ENCODE measurements at regions not wholly inside any gene's neighbourhood (a gene's known extent, or its start where the extent isn't known, plus 50 kb on each side); places are given as distances from the start of the nearest gene placed in this dataset.

GRCh38 chr9:107644733-107645463 lies 155.3 kb upstream of the KLF4 start:
- Histone ChIP-seq H3K36me3 (no peaks in the 10 kb centered on the region), H3K4me3 (no peak overlapping the region), H3K27me3 (no peaks in the 10 kb centered on the region), H3K9me3 (no peaks in the 10 kb centered on the region)
- no peak for DNase-seq

- no peaks in the 10 kb centered on the region for H3K36me3 ChIP-seq
- no peaks in the 10 kb centered on the region for H3K27me3 ChIP-seq
- H3K9me3 ChIP-seq = no peaks in the 10 kb centered on the region
- DNase-seq = no peak
- no peak overlapping the region for H3K4me3 ChIP-seq
Observed at GRCh38 chr9:107639426-107639825, 149.9 kb upstream of the KLF4 start.

GRCh38 chr9:107638521-107639310 lies 149.1 kb upstream of the KLF4 start:
- Histone ChIP-seq H3K27me3 (no peaks in the 10 kb centered on the region), H3K4me3 (peak overlapping the region; percentile 39), H3K36me3 (no peaks in the 10 kb centered on the region), H3K9me3 (no peaks in the 10 kb centered on the region)
- peak; percentile 24 for DNase-seq

- H3K4me3 ChIP-seq = peak overlapping the region; percentile 39
- DNase-seq = peak; percentile 85
Observed at GRCh38 chr9:107637421-107638420, 148.2 kb upstream of the KLF4 start.

GRCh38 chr9:107636571-107637381 lies 147.2 kb upstream of the KLF4 start:
- H3K27me3 ChIP-seq = no peaks in the 10 kb centered on the region
- no peaks in the 10 kb centered on the region for H3K36me3 ChIP-seq
- H3K4me3 ChIP-seq = no peak overlapping the region
- no peaks in the 10 kb centered on the region for H3K9me3 ChIP-seq
- DNase-seq = no peak

More at GRCh38 chr9:107637421-107638420, 148.2 kb upstream of the KLF4 start:
- Histone ChIP-seq H3K36me3 (no peaks in the 10 kb centered on the region), H3K9me3 (no peaks in the 10 kb centered on the region), H3K27me3 (no peaks in the 10 kb centered on the region)

- Histone ChIP-seq H3K4me3 (no peak overlapping the region), H3K36me3 (no peaks in the 10 kb centered on the region), H3K27me3 (no peaks in the 10 kb centered on the region), H3K9me3 (no peaks in the 10 kb centered on the region)
- no peak for DNase-seq
Observed at GRCh38 chr9:107635803-107636174, 146.2 kb upstream of the KLF4 start.

- Histone ChIP-seq H3K9me3 (no peaks in the 10 kb centered on the region), H3K27me3 (no peaks in the 10 kb centered on the region), H3K36me3 (no peaks in the 10 kb centered on the region), H3K4me3 (no peak overlapping the region)
- DNase-seq = no peak
Observed at GRCh38 chr9:107635101-107635802, 145.7 kb upstream of the KLF4 start.

- no peaks in the 10 kb centered on the region for H3K27me3 ChIP-seq
- H3K36me3 ChIP-seq = no peaks in the 10 kb centered on the region
- no peak overlapping the region for H3K4me3 ChIP-seq
- no peak for DNase-seq
- no peaks in the 10 kb centered on the region for H3K9me3 ChIP-seq
Observed at GRCh38 chr9:107633406-107633805, 143.8 kb upstream of the KLF4 start.

GRCh38 chr9:107632661-107633060 lies 143.1 kb upstream of the KLF4 start:
- DNase-seq = no peak
- Histone ChIP-seq H3K36me3 (no peaks in the 10 kb centered on the region), H3K4me3 (no peak overlapping the region), H3K9me3 (no peaks in the 10 kb centered on the region), H3K27me3 (no peaks in the 10 kb centered on the region)

GRCh38 chr9:107632216-107632615 lies 142.6 kb upstream of the KLF4 start:
- Histone ChIP-seq H3K9me3 (no peaks in the 10 kb centered on the region), H3K4me3 (no peak overlapping the region), H3K36me3 (no peaks in the 10 kb centered on the region), H3K27me3 (no peaks in the 10 kb centered on the region)
- no peak for DNase-seq

GRCh38 chr9:107631788-107632187 lies 142.2 kb upstream of the KLF4 start:
- Histone ChIP-seq H3K9me3 (no peaks in the 10 kb centered on the region), H3K4me3 (no peak overlapping the region), H3K27me3 (no peaks in the 10 kb centered on the region), H3K36me3 (no peaks in the 10 kb centered on the region)
- no peak for DNase-seq

- Histone ChIP-seq H3K27me3 (no peaks in the 10 kb centered on the region), H3K9me3 (no peaks in the 10 kb centered on the region), H3K36me3 (no peaks in the 10 kb centered on the region), H3K4me3 (no peak overlapping the region)
- DNase-seq = no peak
Observed at GRCh38 chr9:107630156-107630555, 140.6 kb upstream of the KLF4 start.

GRCh38 chr9:107628444-107628843 lies 138.9 kb upstream of the KLF4 start:
- no peak for DNase-seq
- no peaks in the 10 kb centered on the region for H3K36me3 ChIP-seq
- H3K4me3 ChIP-seq = no peak overlapping the region
- H3K9me3 ChIP-seq = no peaks in the 10 kb centered on the region
- no peaks in the 10 kb centered on the region for H3K27me3 ChIP-seq

- no peak for DNase-seq
- no peaks in the 10 kb centered on the region for H3K27me3 ChIP-seq
- no peaks in the 10 kb centered on the region for H3K36me3 ChIP-seq
- no peak overlapping the region for H3K4me3 ChIP-seq
- no peaks in the 10 kb centered on the region for H3K9me3 ChIP-seq
Observed at GRCh38 chr9:107627781-107628180, 138.2 kb upstream of the KLF4 start.

- H3K36me3 ChIP-seq = no peaks in the 10 kb centered on the region
- DNase-seq = no peak
- no peaks in the 10 kb centered on the region for H3K27me3 ChIP-seq
- H3K9me3 ChIP-seq = no peaks in the 10 kb centered on the region
- H3K4me3 ChIP-seq = no peak overlapping the region
Observed at GRCh38 chr9:107626118-107626517, 136.5 kb upstream of the KLF4 start.
